ENCODE measurements at regions not wholly inside any gene's neighbourhood (a gene's known extent, or its start where the extent isn't known, plus 50 kb on each side); places are given as distances from the start of the nearest gene placed in this dataset.

GRCh38 chr5:82396871-82397514 is 118.8 kb upstream of the RPS23 start (continued):
- TF ChIP-seq, protein P1, sequence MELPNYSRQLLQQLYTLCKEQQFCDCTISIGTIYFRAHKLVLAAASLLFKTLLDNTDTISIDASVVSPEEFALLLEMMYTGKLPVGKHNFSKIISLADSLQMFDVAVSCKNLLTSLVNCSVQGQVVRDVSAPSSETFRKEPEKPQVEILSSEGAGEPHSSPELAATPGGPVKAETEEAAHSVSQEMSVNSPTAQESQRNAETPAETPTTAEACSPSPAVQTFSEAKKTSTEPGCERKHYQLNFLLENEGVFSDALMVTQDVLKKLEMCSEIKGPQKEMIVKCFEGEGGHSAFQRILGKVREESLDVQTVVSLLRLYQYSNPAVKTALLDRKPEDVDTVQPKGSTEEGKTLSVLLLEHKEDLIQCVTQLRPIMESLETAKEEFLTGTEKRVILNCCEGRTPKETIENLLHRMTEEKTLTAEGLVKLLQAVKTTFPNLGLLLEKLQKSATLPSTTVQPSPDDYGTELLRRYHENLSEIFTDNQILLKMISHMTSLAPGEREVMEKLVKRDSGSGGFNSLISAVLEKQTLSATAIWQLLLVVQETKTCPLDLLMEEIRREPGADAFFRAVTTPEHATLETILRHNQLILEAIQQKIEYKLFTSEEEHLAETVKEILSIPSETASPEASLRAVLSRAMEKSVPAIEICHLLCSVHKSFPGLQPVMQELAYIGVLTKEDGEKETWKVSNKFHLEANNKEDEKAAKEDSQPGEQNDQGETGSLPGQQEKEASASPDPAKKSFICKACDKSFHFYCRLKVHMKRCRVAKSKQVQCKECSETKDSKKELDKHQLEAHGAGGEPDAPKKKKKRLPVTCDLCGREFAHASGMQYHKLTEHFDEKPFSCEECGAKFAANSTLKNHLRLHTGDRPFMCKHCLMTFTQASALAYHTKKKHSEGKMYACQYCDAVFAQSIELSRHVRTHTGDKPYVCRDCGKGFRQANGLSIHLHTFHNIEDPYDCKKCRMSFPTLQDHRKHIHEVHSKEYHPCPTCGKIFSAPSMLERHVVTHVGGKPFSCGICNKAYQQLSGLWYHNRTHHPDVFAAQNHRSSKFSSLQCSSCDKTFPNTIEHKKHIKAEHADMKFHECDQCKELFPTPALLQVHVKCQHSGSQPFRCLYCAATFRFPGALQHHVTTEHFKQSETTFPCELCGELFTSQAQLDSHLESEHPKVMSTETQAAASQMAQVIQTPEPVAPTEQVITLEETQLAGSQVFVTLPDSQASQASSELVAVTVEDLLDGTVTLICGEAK (IDR thresholded peaks at IDR 0.05) = no peak
- TF ChIP-seq, protein P1 (CRISPR knock-in tag; IDR thresholded peaks at IDR 0.05) = no peak
- no peak for TF ChIP-seq TRIM24 (IDR thresholded peaks at IDR 0.05)
- TF ChIP-seq FOSL1 (tag; conservative IDR thresholded peaks at IDR 0.05) = peak; percentile 64
- no peak for TF ChIP-seq HDAC6 (IDR thresholded peaks at IDR 0.05; ENCODE audit: low read depth, low read length)
- TF ChIP-seq SRSF7 (optimal IDR thresholded peaks at IDR 0.05; ENCODE audit: low read depth, low read length) = no peak
- TF ChIP-seq, protein P2, sequence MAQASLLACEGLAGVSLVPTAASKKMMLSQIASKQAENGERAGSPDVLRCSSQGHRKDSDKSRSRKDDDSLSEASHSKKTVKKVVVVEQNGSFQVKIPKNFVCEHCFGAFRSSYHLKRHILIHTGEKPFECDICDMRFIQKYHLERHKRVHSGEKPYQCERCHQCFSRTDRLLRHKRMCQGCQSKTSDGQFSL (CRISPR knock-in tag; IDR thresholded peaks at IDR 0.05) = no peak
- TF ChIP-seq, protein P2 (tag; IDR thresholded peaks at IDR 0.05) = no peak
- TF ChIP-seq ZNF445 (CRISPR knock-in tag; IDR thresholded peaks at IDR 0.05; ENCODE audit: low read depth) = no peak
- TF ChIP-seq, protein P3, sequence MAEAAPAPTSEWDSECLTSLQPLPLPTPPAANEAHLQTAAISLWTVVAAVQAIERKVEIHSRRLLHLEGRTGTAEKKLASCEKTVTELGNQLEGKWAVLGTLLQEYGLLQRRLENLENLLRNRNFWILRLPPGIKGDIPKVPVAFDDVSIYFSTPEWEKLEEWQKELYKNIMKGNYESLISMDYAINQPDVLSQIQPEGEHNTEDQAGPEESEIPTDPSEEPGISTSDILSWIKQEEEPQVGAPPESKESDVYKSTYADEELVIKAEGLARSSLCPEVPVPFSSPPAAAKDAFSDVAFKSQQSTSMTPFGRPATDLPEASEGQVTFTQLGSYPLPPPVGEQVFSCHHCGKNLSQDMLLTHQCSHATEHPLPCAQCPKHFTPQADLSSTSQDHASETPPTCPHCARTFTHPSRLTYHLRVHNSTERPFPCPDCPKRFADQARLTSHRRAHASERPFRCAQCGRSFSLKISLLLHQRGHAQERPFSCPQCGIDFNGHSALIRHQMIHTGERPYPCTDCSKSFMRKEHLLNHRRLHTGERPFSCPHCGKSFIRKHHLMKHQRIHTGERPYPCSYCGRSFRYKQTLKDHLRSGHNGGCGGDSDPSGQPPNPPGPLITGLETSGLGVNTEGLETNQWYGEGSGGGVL (CRISPR knock-in tag; IDR thresholded peaks at IDR 0.05) = no peak
- TF ChIP-seq MAZ (CRISPR knock-in tag; conservative IDR thresholded peaks at IDR 0.05 in 1 of 2, IDR thresholded peaks at IDR 0.05 in 1 of 2) = no peak
- TF ChIP-seq RBM22 (IDR thresholded peaks at IDR 0.05; ENCODE audit: low read depth, low read length, poor library complexity, severe bottlenecking) = no peak
- TF ChIP-seq NFATC3 (IDR thresholded peaks at IDR 0.05) = no peak
- no peak for TF ChIP-seq POLR2AphosphoS5 (IDR thresholded peaks at IDR 0.05; ENCODE audit: control insufficient read depth, insufficient read depth, low read depth, low read length)
- TF ChIP-seq BRD9 (IDR thresholded peaks at IDR 0.05; ENCODE audit: low read depth, partially characterized antibody) = no peak
